ENCODE measurements at regions not wholly inside any gene's neighbourhood (a gene's known extent, or its start where the extent isn't known, plus 50 kb on each side); places are given as distances from the start of the nearest gene placed in this dataset.
A peak's percentile ranks its signal among the peaks of the same experiment; 100 is the strongest.

- H3F3A ChIP-seq (ENCODE audit: insufficient read depth), result no peaks in the 10 kb centered on the region
- no peak overlapping the region for H3K4me2 ChIP-seq (ENCODE audit: low read depth, low read length, poor library complexity, severe bottlenecking)
- no peaks in the 10 kb centered on the region for H3K27me3 ChIP-seq (ENCODE audit: low read length)
- no peak overlapping the region for H2AFZ ChIP-seq (ENCODE audit: low read depth, low read length, severe bottlenecking)
- TF ChIP-seq CTCF (IDR thresholded peaks at IDR 0.05; ENCODE audit: insufficient read depth, low read length, poor library complexity, severe bottlenecking) (no peak), EZH2phosphoT487 (conservative IDR thresholded peaks at IDR 0.05; ENCODE audit: low read length) (no peak)
- no peaks in the 10 kb centered on the region for H3K79me2 ChIP-seq (ENCODE audit: insufficient read depth, low read length)
- H3K9me2 ChIP-seq (replicated peaks; ENCODE audit: insufficient read depth, low read length), result no peaks in the 10 kb centered on the region
- H3K27ac ChIP-seq (ENCODE audit: low read depth, low read length), result no peak overlapping the region
- H3K9ac ChIP-seq (ENCODE audit: low read length), result no peak overlapping the region
- no peak overlapping the region for H3K4me3 ChIP-seq (ENCODE audit: insufficient read depth, low read length, poor library complexity, severe bottlenecking)
- no peaks in the 10 kb centered on the region for H3K36me3 ChIP-seq (ENCODE audit: low read length)
- no peaks in the 10 kb centered on the region for H4K20me1 ChIP-seq (ENCODE audit: low read depth, low read length)
- H3K9me3 ChIP-seq (ENCODE audit: insufficient read depth, low read length), result no peaks in the 10 kb centered on the region
Measured at GRCh38 chr13:50374517-50374916, 359.3 kb downstream of the KCNRG start.

GRCh38 chr13:50375792-50376191, 360.5 kb downstream of the KCNRG start:
- H3K4me3 ChIP-seq (ENCODE audit: insufficient read depth, low read length, poor library complexity, severe bottlenecking), result no peak overlapping the region
- peak overlapping the region; percentile 11; the same call in 1 of the 2 replicates for H3K9ac ChIP-seq (ENCODE audit: low read length)
- H4K20me1 ChIP-seq (ENCODE audit: low read depth, low read length), result no peaks in the 10 kb centered on the region
- TF ChIP-seq CTCF (IDR thresholded peaks at IDR 0.05; ENCODE audit: insufficient read depth, low read length, poor library complexity, severe bottlenecking), result no peak
- no peak for TF ChIP-seq EZH2phosphoT487 (conservative IDR thresholded peaks at IDR 0.05; ENCODE audit: low read length)
- no peak overlapping the region for H3K27ac ChIP-seq (ENCODE audit: low read depth, low read length)
- H3K4me2 ChIP-seq (ENCODE audit: low read depth, low read length, poor library complexity, severe bottlenecking), result peak overlapping the region; percentile 46
- peaks cover 10% of the 10 kb centered on the region; the same call in 1 of the 2 replicates for H3K9me3 ChIP-seq (ENCODE audit: insufficient read depth, low read length)
- H2AFZ ChIP-seq (ENCODE audit: low read depth, low read length, severe bottlenecking), result peak overlapping the region; percentile 30
- H3K27me3 ChIP-seq (ENCODE audit: low read length), result no peaks in the 10 kb centered on the region
- no peaks in the 10 kb centered on the region for H3F3A ChIP-seq (ENCODE audit: insufficient read depth)
- H3K79me2 ChIP-seq (ENCODE audit: insufficient read depth, low read length), result no peaks in the 10 kb centered on the region
- no peaks in the 10 kb centered on the region for H3K9me2 ChIP-seq (replicated peaks; ENCODE audit: insufficient read depth, low read length)
- peaks cover under 1% of the 10 kb centered on the region; the same call in 1 of the 2 replicates for H3K36me3 ChIP-seq (ENCODE audit: low read length)

GRCh38 chr13:50376895-50377575, 361.8 kb downstream of the KCNRG start:
- H3K9ac ChIP-seq (ENCODE audit: low read length), result no peak overlapping the region
- H2AFZ ChIP-seq (ENCODE audit: low read depth, low read length, severe bottlenecking), result no peak overlapping the region
- H3K27me3 ChIP-seq (ENCODE audit: low read length), result no peaks in the 10 kb centered on the region
- no peaks in the 10 kb centered on the region for H3F3A ChIP-seq (ENCODE audit: insufficient read depth)
- H3K9me2 ChIP-seq (replicated peaks; ENCODE audit: insufficient read depth, low read length), result no peaks in the 10 kb centered on the region
- H4K20me1 ChIP-seq (ENCODE audit: low read depth, low read length), result no peaks in the 10 kb centered on the region
- peaks cover 4% of the 10 kb centered on the region; the same call in 1 of the 2 replicates for H3K36me3 ChIP-seq (ENCODE audit: low read length)
- peaks cover 19% of the 10 kb centered on the region; the same call in 1 of the 2 replicates for H3K9me3 ChIP-seq (ENCODE audit: insufficient read depth, low read length)
- no peak overlapping the region for H3K4me3 ChIP-seq (ENCODE audit: insufficient read depth, low read length, poor library complexity, severe bottlenecking)
- H3K79me2 ChIP-seq (ENCODE audit: insufficient read depth, low read length), result no peaks in the 10 kb centered on the region
- H3K27ac ChIP-seq (ENCODE audit: low read depth, low read length), result no peak overlapping the region
- no peak for TF ChIP-seq EZH2phosphoT487 (conservative IDR thresholded peaks at IDR 0.05; ENCODE audit: low read length)
- TF ChIP-seq CTCF (IDR thresholded peaks at IDR 0.05; ENCODE audit: insufficient read depth, low read length, poor library complexity, severe bottlenecking), result no peak
- H3K4me2 ChIP-seq (ENCODE audit: low read depth, low read length, poor library complexity, severe bottlenecking), result peak overlapping the region; percentile 46

Data from SU-DHL-6 (cell line).